T1000 (cell line): ENCODE measurements at regions not wholly inside any gene's neighbourhood (a gene's known extent, or its start where the extent isn't known, plus 50 kb on each side); places are given as distances from the start of the nearest gene placed in this dataset.
A peak's percentile ranks its signal among the peaks of the same experiment; 100 is the strongest.

Experiments used
- DNase-seq: peaks from one replicate; lab custom pipeline; 2025; ENCODE audit warnings: mixed read lengths; lab: John Stamatoyannopoulos, UW

- no peak for DNase-seq
These were observed 243.3 kb downstream of the ZNF674 start for GRCh38 chrX:46301903-46302302.

GRCh38 chrX:46298821-46299220 is 246.4 kb downstream of the ZNF674 start:
- DNase-seq, result no peak

GRCh38 chrX:46295963-46296362 is 249.3 kb downstream of the ZNF674 start:
- no peak for DNase-seq

- DNase-seq, result no peak
These were observed 251.0 kb downstream of the ZNF674 start for GRCh38 chrX:46294234-46294633.

GRCh38 chrX:46279925-46280313 is 265.3 kb downstream of the ZNF674 start:
- DNase-seq, result no peak

GRCh38 chrX:46279214-46279924 is 265.9 kb downstream of the ZNF674 start:
- DNase-seq, result no peak

GRCh38 chrX:46278572-46278971 is 266.6 kb downstream of the ZNF674 start:
- DNase-seq, result no peak

- DNase-seq, result peak; percentile 23
These were observed 276.8 kb downstream of the ZNF674 start for GRCh38 chrX:46268412-46268811.

GRCh38 chrX:46263494-46263893 is 281.7 kb downstream of the ZNF674 start:
- no peak for DNase-seq

- no peak for DNase-seq
These were observed 282.9 kb downstream of the ZNF674 start for GRCh38 chrX:46262304-46262703.

GRCh38 chrX:46260499-46260898 is 284.7 kb downstream of the ZNF674 start:
- DNase-seq, result no peak

GRCh38 chrX:46258356-46258755 is 286.9 kb downstream of the ZNF674 start:
- DNase-seq, result no peak

GRCh38 chrX:46257451-46257879 is 287.8 kb downstream of the ZNF674 start:
- DNase-seq, result no peak

GRCh38 chrX:46256875-46257274 is 288.3 kb downstream of the ZNF674 start:
- DNase-seq, result no peak

- DNase-seq, result no peak
These were observed 290.2 kb downstream of the ZNF674 start for GRCh38 chrX:46255046-46255445.

GRCh38 chrX:46254641-46255040 is 290.6 kb downstream of the ZNF674 start:
- DNase-seq, result no peak

GRCh38 chrX:46251755-46252154 is 293.5 kb downstream of the ZNF674 start:
- DNase-seq, result peak; percentile 8

- DNase-seq, result no peak
These were observed 295.1 kb downstream of the ZNF674 start for GRCh38 chrX:46250151-46250550.

- no peak for DNase-seq
These were observed 297.8 kb downstream of the ZNF674 start for GRCh38 chrX:46247456-46247855.

- DNase-seq, result no peak
These were observed 300.8 kb downstream of the ZNF674 start for GRCh38 chrX:46244451-46244850.

- DNase-seq, result no peak
These were observed 308.8 kb downstream of the ZNF674 start for GRCh38 chrX:46236411-46236810.

GRCh38 chrX:46235778-46236177 is 309.4 kb downstream of the ZNF674 start:
- DNase-seq, result no peak

GRCh38 chrX:46234775-46235174 is 310.4 kb downstream of the ZNF674 start:
- DNase-seq, result no peak

- no peak for DNase-seq
These were observed 316.8 kb downstream of the ZNF674 start for GRCh38 chrX:46228389-46228788.
